ENCODE measurements at regions not wholly inside any gene's neighbourhood (a gene's known extent, or its start where the extent isn't known, plus 50 kb on each side); places are given as distances from the start of the nearest gene placed in this dataset.

DNA sequence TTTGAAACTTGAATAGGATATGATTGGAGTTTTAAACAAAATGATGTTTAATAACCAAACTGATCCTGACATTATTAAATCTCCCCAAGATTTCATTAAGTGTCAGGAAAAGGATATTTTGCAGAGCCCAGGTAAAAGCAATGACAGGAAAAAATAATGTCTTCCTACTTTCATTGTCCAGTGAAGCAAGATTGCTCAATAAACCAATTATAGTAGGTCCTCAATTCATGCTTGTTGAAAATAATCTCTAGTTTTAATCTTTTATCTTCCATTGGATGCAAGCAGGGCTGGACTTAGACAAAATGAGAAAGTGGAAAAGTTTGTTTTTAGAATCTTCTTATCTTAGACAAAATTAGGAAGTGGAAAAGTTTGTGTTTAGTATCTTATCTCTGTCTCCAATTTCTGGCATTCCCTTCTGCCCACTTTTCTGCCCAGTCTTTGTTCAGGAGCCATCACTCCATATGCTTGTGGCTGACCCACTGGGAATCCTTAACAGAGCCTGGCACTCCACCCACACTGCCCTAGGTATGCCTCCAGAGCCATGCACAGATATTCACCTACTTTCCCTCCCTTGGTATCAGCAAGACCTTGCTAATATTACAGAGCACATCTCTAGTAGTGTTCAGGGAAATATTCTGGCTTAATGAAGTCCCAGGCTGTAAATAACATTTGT, 57.0 kb upstream of the CARMIL1 start:
- no peak for DNase-seq (ENCODE audit: extremely low spot score)
- POLR2A ChIA-PET: no interaction called here
- CTCF ChIA-PET: no interaction called here
- no peak for TF ChIP-seq TARDBP (IDR thresholded peaks at IDR 0.05)
- no peak for TF ChIP-seq FOXA1 (IDR thresholded peaks at IDR 0.05)
- no peak for TF ChIP-seq FOXK2 (IDR thresholded peaks at IDR 0.05)
- TF ChIP-seq ELF4 (IDR thresholded peaks at IDR 0.05): no peak
- no peak for TF ChIP-seq LEF1 (IDR thresholded peaks at IDR 0.05; ENCODE audit: borderline replicate concordance)
- no peak for TF ChIP-seq BHLHE40 (IDR thresholded peaks at IDR 0.05; ENCODE audit: borderline replicate concordance)
- TF ChIP-seq ZNF384 (IDR thresholded peaks at IDR 0.05): no peak
- no peak for TF ChIP-seq SUZ12 (IDR thresholded peaks at IDR 0.05)
- no peak for TF ChIP-seq NFRKB (IDR thresholded peaks at IDR 0.05)
- no peak for TF ChIP-seq CTBP1 (IDR thresholded peaks at IDR 0.05; ENCODE audit: borderline replicate concordance)
- no peak for TF ChIP-seq SP1 (IDR thresholded peaks at IDR 0.05)
- TF ChIP-seq HDGF (IDR thresholded peaks at IDR 0.05; ENCODE audit: borderline replicate concordance): no peak
- no peak for TF ChIP-seq L3MBTL2 (conservative IDR thresholded peaks at IDR 0.05)
- TF ChIP-seq, protein P1, sequence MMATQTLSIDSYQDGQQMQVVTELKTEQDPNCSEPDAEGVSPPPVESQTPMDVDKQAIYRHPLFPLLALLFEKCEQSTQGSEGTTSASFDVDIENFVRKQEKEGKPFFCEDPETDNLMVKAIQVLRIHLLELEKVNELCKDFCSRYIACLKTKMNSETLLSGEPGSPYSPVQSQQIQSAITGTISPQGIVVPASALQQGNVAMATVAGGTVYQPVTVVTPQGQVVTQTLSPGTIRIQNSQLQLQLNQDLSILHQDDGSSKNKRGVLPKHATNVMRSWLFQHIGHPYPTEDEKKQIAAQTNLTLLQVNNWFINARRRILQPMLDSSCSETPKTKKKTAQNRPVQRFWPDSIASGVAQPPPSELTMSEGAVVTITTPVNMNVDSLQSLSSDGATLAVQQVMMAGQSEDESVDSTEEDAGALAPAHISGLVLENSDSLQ (IDR thresholded peaks at IDR 0.05): no peak

DNA sequence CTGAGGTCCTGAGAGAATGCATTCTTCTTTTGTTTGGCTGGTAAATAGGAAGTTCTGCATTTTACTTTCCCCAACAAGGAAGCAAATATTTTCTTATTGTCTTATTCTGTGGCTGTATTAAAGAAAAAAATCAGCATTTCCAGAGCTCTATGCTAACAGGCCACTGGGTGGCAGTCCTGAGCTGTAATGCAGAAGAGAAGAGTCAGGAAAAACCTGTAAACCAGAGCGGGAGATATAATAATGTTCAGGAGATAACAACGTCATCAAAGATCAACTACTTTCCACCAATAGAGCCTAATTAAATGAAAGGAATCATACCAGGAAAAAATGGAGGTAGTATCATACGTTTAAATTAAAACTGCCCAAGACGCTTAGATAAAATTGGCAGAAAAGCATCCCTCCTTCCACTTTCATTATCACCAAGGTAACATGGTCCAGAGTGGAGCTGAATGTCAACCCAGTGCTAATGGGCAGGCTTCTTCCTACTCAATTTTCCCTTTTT, 55.6 kb upstream of the CARMIL1 start:
- DNase-seq (ENCODE audit: extremely low spot score): peak; percentile 60
- TF ChIP-seq ZNF384 (IDR thresholded peaks at IDR 0.05): peak; percentile 65; the same call in 1 of the 2 replicates
- no peak for TF ChIP-seq NFRKB (IDR thresholded peaks at IDR 0.05)
- TF ChIP-seq LEF1 (IDR thresholded peaks at IDR 0.05; ENCODE audit: borderline replicate concordance): no peak
- ChIA-PET CTCF (interaction anchor here (0.8 to 2.0 kb wide), 7 partner anchors 29 to 333 kb away, joined by 3 to 6 read pairs (median 4); partner anchors contain the start of gene CARMIL1), POLR2A (no interaction called here)

DNA sequence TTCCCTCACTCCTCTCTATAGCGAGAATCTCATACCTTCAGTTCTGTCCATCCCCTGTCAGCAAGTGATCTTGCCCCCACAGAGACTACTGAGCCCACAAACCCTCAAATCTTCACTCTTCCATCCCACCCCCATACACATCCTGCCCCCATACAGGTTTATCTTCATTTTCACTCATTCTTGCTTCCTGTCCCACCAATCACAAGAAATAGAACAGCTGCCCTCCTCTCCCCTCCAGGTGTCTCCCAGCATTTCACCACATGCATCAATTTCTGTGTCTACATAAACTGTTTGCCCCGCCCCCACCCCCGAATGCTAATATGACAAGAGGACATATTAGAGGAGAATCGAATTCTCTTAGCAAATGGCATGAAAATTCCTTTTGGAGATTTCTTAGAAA, 54.9 kb upstream of the CARMIL1 start:
- ChIA-PET CTCF (interaction anchor here (0.6 to 2.0 kb wide), 3 partner anchors 41 to 332 kb away, joined by 3 to 6 read pairs (median 6); no protein-coding TSS in a partner anchor), POLR2A (no interaction called here)
- no peak for DNase-seq (ENCODE audit: extremely low spot score)
- TF ChIP-seq L3MBTL2 (conservative IDR thresholded peaks at IDR 0.05): no peak
- no peak for TF ChIP-seq NFRKB (IDR thresholded peaks at IDR 0.05)
- no peak for TF ChIP-seq FOXK2 (IDR thresholded peaks at IDR 0.05)
- no peak for TF ChIP-seq SP1 (IDR thresholded peaks at IDR 0.05)
- TF ChIP-seq ELF4 (IDR thresholded peaks at IDR 0.05): no peak
- no peak for TF ChIP-seq CTBP1 (IDR thresholded peaks at IDR 0.05; ENCODE audit: borderline replicate concordance)
- no peak for TF ChIP-seq FOXM1 (IDR thresholded peaks at IDR 0.05; ENCODE audit: borderline replicate concordance)

DNA sequence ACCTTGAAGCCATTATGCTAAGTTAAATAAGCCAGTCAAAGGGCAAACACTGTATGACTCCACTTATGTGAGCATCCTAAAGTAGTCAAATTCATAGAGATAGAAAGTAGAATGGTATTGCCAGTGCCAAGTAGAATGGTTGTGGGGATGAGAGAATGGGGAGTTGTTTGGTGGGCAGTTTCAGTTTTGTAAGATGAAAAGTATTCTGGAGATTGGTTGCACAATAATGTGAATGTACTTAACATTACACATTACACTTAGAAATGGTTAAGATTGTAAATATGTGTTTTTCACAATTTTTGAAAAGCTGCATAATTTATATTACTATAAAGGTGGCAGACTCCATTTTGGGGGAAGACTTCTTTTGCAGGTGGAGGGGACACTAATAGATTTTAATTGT, 51.3 kb upstream of the CARMIL1 start:
- DNase-seq (ENCODE audit: extremely low spot score): no peak
- POLR2A ChIA-PET: no interaction called here
- no peak for TF ChIP-seq HDGF (IDR thresholded peaks at IDR 0.05; ENCODE audit: borderline replicate concordance)
- no peak for TF ChIP-seq NFRKB (IDR thresholded peaks at IDR 0.05)
- no peak for TF ChIP-seq ELF4 (IDR thresholded peaks at IDR 0.05)
- TF ChIP-seq ARNT (IDR thresholded peaks at IDR 0.05): no peak
- TF ChIP-seq FOXM1 (IDR thresholded peaks at IDR 0.05; ENCODE audit: borderline replicate concordance): no peak
- TF ChIP-seq BHLHE40 (IDR thresholded peaks at IDR 0.05; ENCODE audit: borderline replicate concordance): no peak
- TF ChIP-seq ZNF384 (IDR thresholded peaks at IDR 0.05): no peak
- TF ChIP-seq SP1 (IDR thresholded peaks at IDR 0.05): no peak
- no peak for TF ChIP-seq TARDBP (IDR thresholded peaks at IDR 0.05)
- no peak for TF ChIP-seq SUZ12 (IDR thresholded peaks at IDR 0.05)
- no peak for TF ChIP-seq L3MBTL2 (conservative IDR thresholded peaks at IDR 0.05)
- TF ChIP-seq CTBP1 (IDR thresholded peaks at IDR 0.05; ENCODE audit: borderline replicate concordance): no peak
- TF ChIP-seq FOXA1 (IDR thresholded peaks at IDR 0.05): no peak
- TF ChIP-seq, protein P1 (IDR thresholded peaks at IDR 0.05): no peak
- CTCF ChIA-PET: no interaction called here
